GM12892 (cell line): ENCODE measurements at regions not wholly inside any gene's neighbourhood (a gene's known extent, or its start where the extent isn't known, plus 50 kb on each side); places are given as distances from the start of the nearest gene placed in this dataset.

Experiments used
- DNase-seq: peaks from one replicate; pipeline ENCODE4 v3.0.0; 2011; ENCODE audit not compliant: insufficient read length
- FAIRE-seq: peaks from 2 replicates; lab custom pipeline; 2011; peaks lifted over from hg19 to GRCh38; lab: Jason Lieb, UNC
- POLR2A ChIP-seq: IDR thresholded peaks from 2 replicates; pipeline ENCODE4 v1.6.1; 2011; ENCODE audit warnings: low read depth, low read length, control low read depth
- POLR2AphosphoS5 ChIP-seq: IDR thresholded peaks from 2 replicates; pipeline ENCODE4 v1.6.1; 2011; ENCODE audit warnings: low read depth, low read length, control low read depth
- TAF1 ChIP-seq: IDR thresholded peaks from 2 replicates; pipeline ENCODE4 v1.6.1; 2011; ENCODE audit warnings: low read depth, mild to moderate bottlenecking, control low read depth, low read length, borderline replicate concordance

DNA sequence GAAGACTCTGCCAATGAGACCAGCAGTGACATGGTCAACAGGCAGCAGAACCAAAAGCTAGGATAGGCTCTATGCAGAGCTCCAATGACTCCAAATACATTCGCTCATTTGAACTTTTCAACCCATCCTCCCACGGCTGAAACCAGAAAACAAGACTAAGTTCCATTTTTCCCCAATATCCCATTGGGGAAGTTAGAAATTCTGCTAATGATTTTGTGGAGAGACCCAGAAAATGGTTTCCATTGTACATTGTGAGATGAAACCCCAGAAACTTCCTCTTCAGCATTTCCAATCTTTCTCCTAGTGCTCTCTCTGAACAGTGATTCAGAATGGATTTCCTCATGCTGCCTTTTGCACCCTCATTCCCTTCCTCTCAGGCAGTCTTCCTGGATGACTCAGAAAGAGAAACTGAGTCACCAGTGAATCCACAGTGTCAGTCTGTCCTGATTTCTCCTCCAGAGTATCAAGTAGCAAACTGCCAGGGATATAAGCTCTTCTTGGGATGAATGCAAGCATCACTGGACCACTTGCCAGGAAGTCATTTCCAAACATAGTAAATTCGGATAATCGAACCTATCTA, 467.7 kb upstream of the ID2 start:
- no peak for TF ChIP-seq TAF1
- TF ChIP-seq POLR2AphosphoS5: no peak
- TF ChIP-seq POLR2A: no peak
- FAIRE-seq (no peak), DNase-seq (no peak)

DNA sequence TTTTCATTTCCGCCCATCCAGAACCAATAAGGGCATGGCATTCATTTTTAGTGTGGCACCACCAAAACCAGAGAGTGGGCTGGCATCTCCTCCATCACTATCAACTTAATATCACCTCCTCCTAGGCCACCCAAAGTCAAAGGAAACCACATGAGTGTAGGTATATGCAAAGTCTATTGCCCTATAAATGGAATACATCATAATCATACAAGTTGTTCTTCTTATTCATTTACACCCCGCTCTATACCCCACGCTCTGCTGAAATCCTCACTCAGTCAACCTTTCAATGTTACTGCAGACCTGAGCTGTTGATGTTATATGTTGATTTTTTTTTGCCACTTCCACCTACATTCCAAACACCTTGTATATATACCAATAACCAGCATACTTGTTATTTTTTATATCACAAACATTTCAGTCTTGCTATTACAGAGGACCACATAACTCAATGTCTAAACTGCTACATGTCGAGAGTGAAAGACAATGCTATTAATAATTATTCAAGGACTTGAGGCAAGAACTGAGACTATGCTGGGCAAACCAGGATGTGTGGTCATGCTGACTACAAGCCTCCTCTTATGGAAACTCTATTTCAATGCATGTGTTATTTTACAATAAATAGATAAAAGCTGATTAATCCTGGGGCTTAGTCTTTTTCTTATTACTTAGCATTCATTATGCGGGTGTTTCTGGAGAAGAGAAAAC, 466.5 kb upstream of the ID2 start:
- FAIRE-seq (no peak), DNase-seq (no peak)
- TF ChIP-seq TAF1: no peak
- no peak for TF ChIP-seq POLR2A
- no peak for TF ChIP-seq POLR2AphosphoS5

DNA sequence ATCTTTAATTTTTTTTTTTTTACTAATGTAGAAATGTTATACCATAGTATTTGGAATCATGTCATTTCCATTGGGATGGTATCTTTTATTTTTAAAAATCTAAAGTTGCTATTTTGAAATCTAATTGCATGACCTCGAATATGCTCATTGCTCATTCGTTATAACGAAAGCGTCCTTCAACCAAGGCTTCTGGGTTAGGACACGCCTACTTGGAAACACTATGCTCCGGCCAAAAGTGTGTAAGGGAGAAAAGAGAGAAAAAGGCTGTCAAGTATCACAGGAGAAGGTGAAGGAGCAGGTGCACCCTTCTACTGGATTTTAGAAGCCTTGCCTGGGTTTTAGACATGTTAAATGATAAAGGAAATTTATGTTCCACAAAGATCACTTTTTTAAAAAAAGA, 465.9 kb upstream of the ID2 start:
- no peak for DNase-seq
- TF ChIP-seq TAF1 (no peak), POLR2A (no peak), POLR2AphosphoS5 (no peak)
- FAIRE-seq: no peak

DNA sequence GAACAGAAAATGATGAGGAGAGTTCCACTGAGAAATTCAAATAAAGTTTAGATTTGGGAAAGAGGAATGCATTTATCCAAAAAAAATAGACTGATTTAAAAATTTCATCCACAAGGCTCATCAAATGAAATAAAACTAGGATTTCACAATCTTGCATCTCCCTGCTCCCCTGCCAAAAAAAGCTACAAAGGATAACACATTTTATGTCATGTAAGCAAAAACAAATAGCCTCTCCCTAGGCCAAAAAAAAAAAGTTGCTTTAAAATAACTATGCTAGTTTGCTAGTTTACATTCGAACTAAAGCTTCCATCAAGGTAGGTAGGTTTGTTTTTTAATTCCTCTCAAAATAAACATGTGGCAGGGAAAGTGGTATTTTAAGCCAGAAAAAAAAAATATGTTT, 465.5 kb upstream of the ID2 start:
- DNase-seq (no peak), FAIRE-seq (no peak)
- TF ChIP-seq TAF1 (no peak), POLR2AphosphoS5 (no peak), POLR2A (no peak)

DNA sequence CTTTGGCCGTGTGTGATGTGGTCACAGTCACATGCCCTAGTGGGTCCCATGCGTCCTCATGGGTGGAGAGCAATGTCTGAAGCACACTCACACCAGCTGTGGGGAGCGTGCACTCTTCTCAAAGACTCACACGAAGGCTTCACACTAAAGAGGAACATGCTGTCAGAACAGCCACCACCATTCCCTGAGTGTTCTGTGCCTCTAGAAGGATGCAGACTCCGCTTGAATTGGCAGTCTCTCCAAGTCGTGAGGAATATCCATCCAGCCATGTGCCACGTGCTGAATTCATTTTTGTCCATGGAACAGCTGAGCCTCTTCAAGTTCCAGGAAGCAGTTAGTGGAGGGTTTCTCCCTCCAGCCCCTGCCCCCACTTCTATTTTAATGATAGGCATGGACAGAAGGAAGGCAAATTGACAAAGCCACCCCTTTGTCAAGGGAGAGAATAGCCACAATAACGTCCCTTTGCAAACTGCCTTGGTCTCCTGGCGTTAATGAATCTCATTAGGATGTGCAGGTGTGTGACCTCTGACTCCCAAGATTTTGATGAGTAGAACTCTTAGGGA, 464.3 kb upstream of the ID2 start:
- no peak for DNase-seq
- TF ChIP-seq POLR2AphosphoS5: no peak
- no peak for TF ChIP-seq POLR2A
- TF ChIP-seq TAF1: no peak
- no peak for FAIRE-seq

- TF ChIP-seq TAF1 (no peak), POLR2AphosphoS5 (no peak), POLR2A (no peak)
These were observed 462.8 kb upstream of the ID2 start for GRCh38 chr2:8219096-8219495.

DNA sequence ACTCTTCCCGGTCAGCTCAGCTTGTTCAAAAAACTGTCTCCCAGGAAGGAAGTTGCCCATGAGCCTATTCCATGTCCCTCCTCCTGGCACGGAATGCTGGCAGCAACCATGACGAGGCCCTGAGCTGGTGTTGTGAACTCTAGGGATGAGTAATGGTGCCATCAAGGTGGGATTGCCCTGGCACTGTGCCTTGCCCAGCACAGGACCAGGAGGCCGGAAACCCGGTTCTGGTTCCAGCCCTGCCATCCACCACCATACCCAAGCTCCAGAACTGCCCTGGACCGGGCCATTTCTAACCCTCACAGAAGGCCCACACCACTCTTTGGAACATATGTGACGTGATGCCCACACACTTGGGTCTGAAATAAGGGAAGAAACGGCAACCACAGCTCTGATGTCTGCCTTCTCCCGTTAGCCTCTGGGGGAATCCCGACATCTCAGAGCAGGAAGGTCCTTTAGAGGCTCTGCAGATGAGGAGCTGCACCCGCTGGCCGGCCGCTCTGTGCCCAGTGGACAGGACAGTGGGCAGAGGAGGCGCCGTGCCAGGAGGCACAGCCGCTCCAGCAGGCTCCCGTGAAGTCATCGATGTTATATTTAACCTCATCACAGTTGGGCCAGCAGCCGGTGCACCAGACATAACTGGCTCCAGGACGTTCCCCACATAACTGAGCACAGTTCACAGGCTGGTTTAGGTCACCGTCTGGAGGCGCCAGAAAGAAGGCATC, 462.1 kb upstream of the ID2 start:
- no peak for DNase-seq
- FAIRE-seq: no peak
- TF ChIP-seq POLR2A (no peak), POLR2AphosphoS5 (no peak), TAF1 (no peak)

More at GRCh38 chr2:8219096-8219495, 462.8 kb upstream of the ID2 start:
- FAIRE-seq: no peak
- DNase-seq: no peak

DNA sequence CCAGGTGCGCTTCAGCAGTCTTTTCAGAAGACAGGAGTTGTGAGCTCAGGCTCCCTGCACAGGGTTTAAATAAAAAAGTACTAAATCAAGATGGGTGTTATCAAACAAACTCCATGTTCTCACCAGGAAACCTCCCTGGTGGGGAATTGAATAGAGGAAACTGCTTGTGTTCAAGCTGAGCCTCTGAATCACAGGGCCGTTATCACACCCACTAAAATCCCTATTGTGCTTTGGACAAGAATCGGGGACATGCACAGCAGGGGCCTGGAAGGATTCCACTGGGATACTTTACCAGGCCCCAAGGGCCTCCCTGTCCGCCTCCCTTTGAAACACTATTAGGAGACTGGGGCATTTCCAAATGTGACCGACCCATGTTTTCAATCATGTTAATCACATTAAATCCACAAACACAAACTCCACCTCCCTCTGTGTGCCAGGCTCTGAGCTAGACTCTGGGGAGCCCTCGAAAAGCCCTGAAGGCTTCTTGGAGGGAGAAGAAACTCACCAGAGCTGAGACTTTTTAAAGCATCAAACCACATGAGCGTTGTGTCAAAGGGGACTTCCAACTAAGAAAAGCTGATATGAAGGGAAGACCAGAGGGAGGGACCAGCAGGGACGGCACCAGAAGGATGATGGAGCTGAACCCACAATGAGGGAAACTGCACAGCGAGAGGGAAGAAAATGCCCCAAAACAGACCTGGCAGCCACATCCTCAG, 458.7 kb upstream of the ID2 start:
- no peak for FAIRE-seq
- no peak for TF ChIP-seq POLR2AphosphoS5
- TF ChIP-seq TAF1: no peak
- DNase-seq: no peak

- TF ChIP-seq POLR2A (no peak), TAF1 (no peak), POLR2AphosphoS5 (no peak)
- FAIRE-seq (no peak), DNase-seq (no peak)
These were observed 458.0 kb upstream of the ID2 start for GRCh38 chr2:8223695-8224346.

- no peak for DNase-seq
- no peak for FAIRE-seq
- TF ChIP-seq TAF1: no peak
- TF ChIP-seq POLR2AphosphoS5: no peak
- TF ChIP-seq POLR2A: no peak
These were observed 457.3 kb upstream of the ID2 start for GRCh38 chr2:8224347-8225190.

GRCh38 chr2:8225266-8225665, 456.6 kb upstream of the ID2 start:
- DNase-seq (no peak), FAIRE-seq (no peak)
- TF ChIP-seq POLR2A: no peak
- no peak for TF ChIP-seq TAF1
- no peak for TF ChIP-seq POLR2AphosphoS5
